ENCODE measurements at regions not wholly inside any gene's neighbourhood (a gene's known extent, or its start where the extent isn't known, plus 50 kb on each side); places are given as distances from the start of the nearest gene placed in this dataset.

- peak; percentile 57 for ATAC-seq
- no peak for DNase-seq
- TF ChIP-seq, protein P1, sequence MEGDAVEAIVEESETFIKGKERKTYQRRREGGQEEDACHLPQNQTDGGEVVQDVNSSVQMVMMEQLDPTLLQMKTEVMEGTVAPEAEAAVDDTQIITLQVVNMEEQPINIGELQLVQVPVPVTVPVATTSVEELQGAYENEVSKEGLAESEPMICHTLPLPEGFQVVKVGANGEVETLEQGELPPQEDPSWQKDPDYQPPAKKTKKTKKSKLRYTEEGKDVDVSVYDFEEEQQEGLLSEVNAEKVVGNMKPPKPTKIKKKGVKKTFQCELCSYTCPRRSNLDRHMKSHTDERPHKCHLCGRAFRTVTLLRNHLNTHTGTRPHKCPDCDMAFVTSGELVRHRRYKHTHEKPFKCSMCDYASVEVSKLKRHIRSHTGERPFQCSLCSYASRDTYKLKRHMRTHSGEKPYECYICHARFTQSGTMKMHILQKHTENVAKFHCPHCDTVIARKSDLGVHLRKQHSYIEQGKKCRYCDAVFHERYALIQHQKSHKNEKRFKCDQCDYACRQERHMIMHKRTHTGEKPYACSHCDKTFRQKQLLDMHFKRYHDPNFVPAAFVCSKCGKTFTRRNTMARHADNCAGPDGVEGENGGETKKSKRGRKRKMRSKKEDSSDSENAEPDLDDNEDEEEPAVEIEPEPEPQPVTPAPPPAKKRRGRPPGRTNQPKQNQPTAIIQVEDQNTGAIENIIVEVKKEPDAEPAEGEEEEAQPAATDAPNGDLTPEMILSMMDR (IDR thresholded peaks at IDR 0.05), result peak; percentile 37
- H3K4me3 ChIP-seq, result no peak overlapping the region
- no peaks in the 10 kb centered on the region for H3K36me3 ChIP-seq (ENCODE audit: low read depth)
- peaks cover 3% of the 10 kb centered on the region for H3K9me3 ChIP-seq
- no peaks in the 10 kb centered on the region for H3K4me1 ChIP-seq (ENCODE audit: low read depth)
- intact Hi-C loops (cut with DNase I, micrococcal nuclease), result loop anchor here in 1 of 2 donors (10.0 kb wide), 1 partner anchor 209 kb away; no protein-coding TSS in a partner anchor
These were observed 118.4 kb upstream of the SLC7A1 start for GRCh38 chr13:29713839-29714238.

DNA sequence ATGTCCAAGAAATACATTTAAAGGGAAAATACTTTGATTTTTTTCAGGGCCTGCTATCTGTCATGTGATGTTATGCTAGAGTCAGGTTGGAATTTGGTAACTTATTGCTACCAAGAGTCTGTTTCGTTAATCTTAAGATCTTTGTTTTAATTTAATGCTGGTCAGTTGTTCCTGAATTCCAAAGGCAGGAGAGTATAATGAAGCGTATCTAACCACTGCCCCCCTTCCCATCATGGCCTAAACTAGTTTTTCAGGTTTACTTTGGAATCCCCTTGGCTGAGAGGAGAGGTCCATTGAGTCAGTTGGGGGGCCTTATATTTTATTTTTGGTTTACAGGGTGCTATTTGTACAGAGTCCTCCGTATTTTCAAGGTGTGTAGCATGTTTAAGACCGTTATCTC lies 116.3 kb upstream of the SLC7A1 start:
- Histone ChIP-seq H3K4me3 (no peak overlapping the region), H3K9me3 (peaks cover 3% of the 10 kb centered on the region), H3K4me1 (ENCODE audit: low read depth) (no peaks in the 10 kb centered on the region), H3K36me3 (ENCODE audit: low read depth) (no peaks in the 10 kb centered on the region)
- intact Hi-C loops (cut with DNase I, micrococcal nuclease), result loop anchor here in 1 of 2 donors (10.0 kb wide), 1 partner anchor 207 kb away; no protein-coding TSS in a partner anchor
- ATAC-seq (no peak), DNase-seq (no peak)
- TF ChIP-seq, protein P1 (IDR thresholded peaks at IDR 0.05), result no peak

DNA sequence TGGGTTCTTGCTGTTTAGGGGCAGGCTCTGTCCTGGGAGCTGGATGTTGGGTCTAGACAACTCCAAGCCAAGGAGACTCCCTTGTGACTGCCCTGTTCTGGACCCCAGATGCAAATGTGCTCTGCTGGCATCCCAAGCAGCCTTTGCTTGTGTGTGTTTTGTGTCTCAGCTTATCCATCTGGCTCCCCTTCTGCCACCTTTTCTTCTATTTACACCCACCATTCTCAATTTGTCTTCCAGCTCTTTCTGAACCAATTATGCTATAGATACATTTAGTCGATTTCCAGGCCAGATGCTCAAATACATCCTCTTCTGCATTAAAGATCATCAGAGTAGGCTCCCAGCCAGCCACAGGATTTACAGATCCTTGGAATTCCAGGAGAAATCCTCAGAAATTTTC lies 115.0 kb upstream of the SLC7A1 start:
- Histone ChIP-seq H3K4me1 (ENCODE audit: low read depth) (no peaks in the 10 kb centered on the region), H3K4me3 (no peak overlapping the region), H3K9me3 (peaks cover 3% of the 10 kb centered on the region), H3K36me3 (ENCODE audit: low read depth) (no peaks in the 10 kb centered on the region)
- ATAC-seq (no peak), DNase-seq (no peak)
- TF ChIP-seq, protein P1 (IDR thresholded peaks at IDR 0.05), result no peak
- intact Hi-C loops (cut with DNase I, micrococcal nuclease), result loop anchor here in 1 of 2 donors (10.0 kb wide), 1 partner anchor 206 kb away; no protein-coding TSS in a partner anchor

GRCh38 chr13:29709407-29710069 lies 114.0 kb upstream of the SLC7A1 start:
- ATAC-seq, result no peak
- no peaks in the 10 kb centered on the region for H3K36me3 ChIP-seq (ENCODE audit: low read depth)
- intact Hi-C loops (cut with DNase I, micrococcal nuclease), result loop anchor here in 1 of 2 donors (10.0 kb wide), 1 partner anchor 205 kb away; no protein-coding TSS in a partner anchor
- no peaks in the 10 kb centered on the region for H3K4me1 ChIP-seq (ENCODE audit: low read depth)
- no peak for DNase-seq
- H3K9me3 ChIP-seq, result peaks cover 3% of the 10 kb centered on the region
- H3K4me3 ChIP-seq, result no peak overlapping the region
- TF ChIP-seq, protein P1 (IDR thresholded peaks at IDR 0.05), result no peak

GRCh38 chr13:29707876-29708543 lies 112.5 kb upstream of the SLC7A1 start:
- DNase-seq (peak; percentile 43 to 50 (median 45)), ATAC-seq (peak; percentile 82)
- Histone ChIP-seq H3K4me3 (no peak overlapping the region), H3K9me3 (no peaks in the 10 kb centered on the region), H3K4me1 (ENCODE audit: low read depth) (no peaks in the 10 kb centered on the region), H3K36me3 (ENCODE audit: low read depth) (no peaks in the 10 kb centered on the region)
- intact Hi-C loops (cut with DNase I, micrococcal nuclease), result no loop called here
- TF ChIP-seq, protein P1 (IDR thresholded peaks at IDR 0.05), result no peak
